IPS-15b (cell line): ENCODE measurements at regions not wholly inside any gene's neighbourhood (a gene's known extent, or its start where the extent isn't known, plus 50 kb on each side); places are given as distances from the start of the nearest gene placed in this dataset.

Experiments used
- H3K27me3 ChIP-seq: one replicate; pipeline ENCODE4 v1.6.1; 2013; ENCODE audit warnings: low read length; ENCODE audit not compliant: control insufficient read depth, insufficient read depth
- H3K36me3 ChIP-seq: one replicate; pipeline ENCODE4 v1.6.1; 2013; ENCODE audit warnings: low read length; ENCODE audit not compliant: control insufficient read depth, insufficient read depth
- H3K4me1 ChIP-seq: one replicate; pipeline ENCODE4 v1.6.1; 2013; ENCODE audit warnings: mild to moderate bottlenecking, low read length; ENCODE audit not compliant: control insufficient read depth, insufficient read depth
- H3K4me3 ChIP-seq: one replicate; pipeline ENCODE4 v1.5.1; 2013; ENCODE audit warnings: low read depth, low read length
- H3K9ac ChIP-seq: one replicate; pipeline ENCODE4 v1.6.1; 2013; ENCODE audit warnings: low read depth, mild to moderate bottlenecking, low read length
- H3K9me3 ChIP-seq: one replicate; pipeline ENCODE4 v1.6.1; 2013; ENCODE audit warnings: mild to moderate bottlenecking, low read length; ENCODE audit not compliant: control insufficient read depth, insufficient read depth

- no peaks in the 10 kb centered on the region for H3K27me3 ChIP-seq
- no peak overlapping the region for H3K4me3 ChIP-seq
- H3K9ac ChIP-seq = no peak overlapping the region
- H3K4me1 ChIP-seq = peaks cover 22% of the 10 kb centered on the region
- no peaks in the 10 kb centered on the region for H3K9me3 ChIP-seq
- H3K36me3 ChIP-seq = no peaks in the 10 kb centered on the region
Measured at GRCh38 chr4:41329361-41329760, 72.6 kb downstream of the UCHL1 start.

- Histone ChIP-seq H3K9me3 (no peaks in the 10 kb centered on the region), H3K36me3 (no peaks in the 10 kb centered on the region), H3K27me3 (no peaks in the 10 kb centered on the region), H3K4me3 (no peak overlapping the region), H3K4me1 (peaks cover 14% of the 10 kb centered on the region), H3K9ac (no peak overlapping the region)
Measured at GRCh38 chr4:41331224-41331623, 74.5 kb downstream of the UCHL1 start.

GRCh38 chr4:41332510-41333054 is 75.9 kb downstream of the UCHL1 start:
- no peaks in the 10 kb centered on the region for H3K9me3 ChIP-seq
- peaks cover 9% of the 10 kb centered on the region for H3K4me1 ChIP-seq
- H3K4me3 ChIP-seq = no peak overlapping the region
- no peaks in the 10 kb centered on the region for H3K27me3 ChIP-seq
- H3K36me3 ChIP-seq = no peaks in the 10 kb centered on the region
- no peak overlapping the region for H3K9ac ChIP-seq

- no peak overlapping the region for H3K4me3 ChIP-seq
- H3K9ac ChIP-seq = no peak overlapping the region
- H3K36me3 ChIP-seq = no peaks in the 10 kb centered on the region
- H3K4me1 ChIP-seq = no peaks in the 10 kb centered on the region
- no peaks in the 10 kb centered on the region for H3K9me3 ChIP-seq
- no peaks in the 10 kb centered on the region for H3K27me3 ChIP-seq
Measured at GRCh38 chr4:41334182-41334581, 77.5 kb downstream of the UCHL1 start.

GRCh38 chr4:41339812-41340809 is 83.4 kb downstream of the UCHL1 start:
- no peaks in the 10 kb centered on the region for H3K9me3 ChIP-seq

GRCh38 chr4:41346306-41347061 is 89.8 kb downstream of the UCHL1 start:
- Histone ChIP-seq H3K4me1 (no peaks in the 10 kb centered on the region), H3K27me3 (no peaks in the 10 kb centered on the region), H3K4me3 (no peak overlapping the region), H3K9ac (no peak overlapping the region), H3K9me3 (no peaks in the 10 kb centered on the region), H3K36me3 (no peaks in the 10 kb centered on the region)

More at GRCh38 chr4:41339812-41340809, 83.4 kb downstream of the UCHL1 start:
- no peaks in the 10 kb centered on the region for H3K36me3 ChIP-seq
- H3K4me1 ChIP-seq = peaks cover 12% of the 10 kb centered on the region
- H3K4me3 ChIP-seq = no peak overlapping the region
- no peak overlapping the region for H3K9ac ChIP-seq
- no peaks in the 10 kb centered on the region for H3K27me3 ChIP-seq

GRCh38 chr4:41349021-41349420 is 92.3 kb downstream of the UCHL1 start:
- H3K36me3 ChIP-seq = no peaks in the 10 kb centered on the region
- no peaks in the 10 kb centered on the region for H3K27me3 ChIP-seq
- no peak overlapping the region for H3K4me3 ChIP-seq
- no peak overlapping the region for H3K9ac ChIP-seq
- H3K9me3 ChIP-seq = no peaks in the 10 kb centered on the region
- no peaks in the 10 kb centered on the region for H3K4me1 ChIP-seq

GRCh38 chr4:41358647-41359421 is 102.1 kb downstream of the UCHL1 start:
- peaks cover 23% of the 10 kb centered on the region for H3K4me1 ChIP-seq
- no peaks in the 10 kb centered on the region for H3K9me3 ChIP-seq
- peak overlapping the region; percentile 64 for H3K4me3 ChIP-seq
- H3K36me3 ChIP-seq = no peaks in the 10 kb centered on the region
- H3K27me3 ChIP-seq = peaks cover 48% of the 10 kb centered on the region
- no peak overlapping the region for H3K9ac ChIP-seq

- H3K9ac ChIP-seq = no peak overlapping the region
- peaks cover 28% of the 10 kb centered on the region for H3K4me1 ChIP-seq
- H3K27me3 ChIP-seq = peaks cover 54% of the 10 kb centered on the region
- no peaks in the 10 kb centered on the region for H3K36me3 ChIP-seq
- H3K9me3 ChIP-seq = no peaks in the 10 kb centered on the region
- H3K4me3 ChIP-seq = peak overlapping the region; percentile 64
Measured at GRCh38 chr4:41359422-41359775, 102.7 kb downstream of the UCHL1 start.

- no peaks in the 10 kb centered on the region for H3K36me3 ChIP-seq
- H3K9ac ChIP-seq = no peak overlapping the region
- H3K4me1 ChIP-seq = peaks cover 30% of the 10 kb centered on the region
- peak overlapping the region; percentile 64 for H3K4me3 ChIP-seq
- peaks cover 58% of the 10 kb centered on the region for H3K27me3 ChIP-seq
- no peaks in the 10 kb centered on the region for H3K9me3 ChIP-seq
Measured at GRCh38 chr4:41359836-41360213, 103.1 kb downstream of the UCHL1 start.

- H3K9ac ChIP-seq = no peak overlapping the region
- H3K36me3 ChIP-seq = no peaks in the 10 kb centered on the region
- H3K27me3 ChIP-seq = peaks cover 64% of the 10 kb centered on the region
- H3K4me3 ChIP-seq = peak overlapping the region; percentile 64
- H3K9me3 ChIP-seq = no peaks in the 10 kb centered on the region
- H3K4me1 ChIP-seq = peaks cover 36% of the 10 kb centered on the region
Measured at GRCh38 chr4:41360214-41360920, 103.6 kb downstream of the UCHL1 start.
